Loucy (cell line): ENCODE measurements at regions not wholly inside any gene's neighbourhood (a gene's known extent, or its start where the extent isn't known, plus 50 kb on each side); places are given as distances from the start of the nearest gene placed in this dataset.

Source experiments
- H2AFZ ChIP-seq: fragments of 200-600 bp; sonication (generic); 2 replicates; pipeline ENCODE4 v1.6.0; 2016; ENCODE audit warnings: antibody characterized with exemption, mild to moderate bottlenecking, low read length, moderate library complexity
- H3F3A ChIP-seq: fragments of 200-600 bp; 2 replicates; pipeline ENCODE4 v1.6.0; 2016; ENCODE audit warnings: antibody characterized with exemption, low read depth, mild to moderate bottlenecking
- H3K27me3 ChIP-seq: fragments of 200-600 bp; sonication (generic); 2 replicates; pipeline ENCODE4 v1.6.1; 2014; ENCODE audit warnings: low read length, mild to moderate bottlenecking; ENCODE audit not compliant: insufficient read depth, poor library complexity, severe bottlenecking
- H3K36me3 ChIP-seq: fragments of 200-600 bp; sonication (generic); 2 replicates; pipeline ENCODE4 v1.6.1; 2016; ENCODE audit warnings: low read length; ENCODE audit not compliant: insufficient read depth
- H3K4me1 ChIP-seq: fragments of 200-600 bp; sonication (generic); 2 replicates; pipeline ENCODE4 v1.5.1; 2014; ENCODE audit warnings: low read length, mild to moderate bottlenecking; ENCODE audit not compliant: insufficient read depth, poor library complexity, severe bottlenecking
- H3K4me2 ChIP-seq: fragments of 200-600 bp; sonication (generic); 2 replicates; pipeline ENCODE4 v1.6.0; 2014; ENCODE audit warnings: antibody characterized with exemption, low read length, low read depth, mild to moderate bottlenecking; ENCODE audit not compliant: poor library complexity, severe bottlenecking
- H3K4me3 ChIP-seq: fragments of 200-600 bp; sonication (generic); 2 replicates; pipeline ENCODE4 v1.5.1; 2014; ENCODE audit warnings: low read length, mild to moderate bottlenecking, mixed read lengths; ENCODE audit not compliant: poor library complexity, severe bottlenecking
- H3K79me2 ChIP-seq: fragments of 200-600 bp; sonication (generic); 2 replicates; pipeline ENCODE4 v1.6.1; 2014; ENCODE audit warnings: low read length; ENCODE audit not compliant: insufficient read depth
- H3K9ac ChIP-seq: fragments of 200-600 bp; sonication (generic); 2 replicates; pipeline ENCODE4 v1.6.0; 2014; ENCODE audit warnings: mild to moderate bottlenecking, low read depth, low read length, moderate library complexity; ENCODE audit not compliant: poor library complexity, severe bottlenecking
- H3K9me2 ChIP-seq: fragments of 200-600 bp; sonication (generic); replicated peaks from 2 replicates; pipeline ENCODE4 v1.6.1; 2016; ENCODE audit warnings: low read depth, low read length, mixed read lengths
- H3K9me3 ChIP-seq: fragments of 200-600 bp; sonication (generic); 2 replicates; pipeline ENCODE4 v1.6.1; 2014; ENCODE audit warnings: mild to moderate bottlenecking, antibody characterized with exemption, low read length, low read depth; ENCODE audit not compliant: insufficient read depth
- H4K20me1 ChIP-seq: fragments of 200-600 bp; sonication (generic); 2 replicates; pipeline ENCODE4 v1.6.0; 2014; ENCODE audit warnings: antibody characterized with exemption, low read length, mild to moderate bottlenecking; ENCODE audit not compliant: insufficient read depth, poor library complexity, severe bottlenecking
- CTCF ChIP-seq: fragments of 200-600 bp; sonication (generic); conservative IDR thresholded peaks from 2 replicates; pipeline ENCODE4 v1.5.1; 2014; ENCODE audit warnings: mild to moderate bottlenecking, antibody characterized with exemption, low read length
- EZH2phosphoT487 ChIP-seq: fragments of 200-600 bp; IDR thresholded peaks from 2 replicates; pipeline ENCODE4 v1.6.1; 2018; ENCODE audit warnings: antibody characterized with exemption, mild to moderate bottlenecking, moderate library complexity, borderline replicate concordance

GRCh38 chr19:21626924-21627697, 121.7 kb downstream of the ZNF429 start:
- TF ChIP-seq EZH2phosphoT487 (no peak), CTCF (no peak)
- Histone ChIP-seq H3K4me1 (peaks cover 4% of the 10 kb centered on the region), H3K4me2 (no peak overlapping the region), H2AFZ (no peak overlapping the region), H3K9ac (no peak overlapping the region), H4K20me1 (no peaks in the 10 kb centered on the region), H3K9me3 (peaks cover 6% of the 10 kb centered on the region; the same call in 1 of the 2 replicates), H3K27me3 (no peaks in the 10 kb centered on the region), H3K9me2 (no peaks in the 10 kb centered on the region), H3K79me2 (no peaks in the 10 kb centered on the region), H3F3A (no peaks in the 10 kb centered on the region; the same call in 1 of the 2 replicates), H3K4me3 (no peak overlapping the region), H3K36me3 (no peaks in the 10 kb centered on the region)

GRCh38 chr19:21626091-21626490, 120.7 kb downstream of the ZNF429 start:
- Histone ChIP-seq H3K4me1 (peaks cover 4% of the 10 kb centered on the region), H4K20me1 (no peaks in the 10 kb centered on the region), H3K4me2 (no peak overlapping the region), H3K9me3 (peaks cover 6% of the 10 kb centered on the region; the same call in 1 of the 2 replicates), H3K27me3 (no peaks in the 10 kb centered on the region), H3K9me2 (no peaks in the 10 kb centered on the region), H3K4me3 (no peak overlapping the region), H3F3A (no peaks in the 10 kb centered on the region; the same call in 1 of the 2 replicates), H2AFZ (no peak overlapping the region), H3K36me3 (no peaks in the 10 kb centered on the region), H3K9ac (no peak overlapping the region), H3K79me2 (no peaks in the 10 kb centered on the region)
- TF ChIP-seq EZH2phosphoT487, result no peak
- no peak for TF ChIP-seq CTCF

- no peak overlapping the region for H3K4me3 ChIP-seq
- no peak overlapping the region for H2AFZ ChIP-seq
- H4K20me1 ChIP-seq, result no peaks in the 10 kb centered on the region
- H3F3A ChIP-seq, result no peaks in the 10 kb centered on the region; the same call in 1 of the 2 replicates
- H3K4me1 ChIP-seq, result peaks cover 4% of the 10 kb centered on the region
- no peak overlapping the region for H3K4me2 ChIP-seq
- H3K9me2 ChIP-seq, result no peaks in the 10 kb centered on the region
- no peaks in the 10 kb centered on the region for H3K79me2 ChIP-seq
- peaks cover 3% of the 10 kb centered on the region; the same call in 1 of the 2 replicates for H3K9me3 ChIP-seq
- H3K9ac ChIP-seq, result no peak overlapping the region
- H3K27me3 ChIP-seq, result no peaks in the 10 kb centered on the region
- H3K36me3 ChIP-seq, result no peaks in the 10 kb centered on the region
- TF ChIP-seq EZH2phosphoT487, result no peak
Observed at GRCh38 chr19:21622920-21623319, 117.5 kb downstream of the ZNF429 start.

GRCh38 chr19:21621671-21622070, 116.3 kb downstream of the ZNF429 start:
- H3K4me2 ChIP-seq, result no peak overlapping the region
- H3K36me3 ChIP-seq, result no peaks in the 10 kb centered on the region
- H3K27me3 ChIP-seq, result no peaks in the 10 kb centered on the region
- no peaks in the 10 kb centered on the region for H3K4me1 ChIP-seq
- H4K20me1 ChIP-seq, result no peaks in the 10 kb centered on the region
- no peaks in the 10 kb centered on the region for H3K9me2 ChIP-seq
- no peaks in the 10 kb centered on the region; the same call in 1 of the 2 replicates for H3F3A ChIP-seq
- no peak overlapping the region for H2AFZ ChIP-seq
- H3K9ac ChIP-seq, result no peak overlapping the region
- TF ChIP-seq CTCF (no peak), EZH2phosphoT487 (no peak)
- H3K79me2 ChIP-seq, result no peaks in the 10 kb centered on the region
- H3K4me3 ChIP-seq, result no peak overlapping the region
- no peaks in the 10 kb centered on the region for H3K9me3 ChIP-seq
